HG02885 (cell line): ENCODE measurements at regions not wholly inside any gene's neighbourhood (a gene's known extent, or its start where the extent isn't known, plus 50 kb on each side); places are given as distances from the start of the nearest gene placed in this dataset.

ENCODE experiments used
- ATAC-seq: cut with Tn5 transposase; IDR thresholded peaks from one replicate; pipeline ENCODE4 v1.9.1; 2021; ENCODE audit warnings: mild to moderate bottlenecking; ENCODE audit not compliant: unreplicated experiment, poor library complexity

DNA sequence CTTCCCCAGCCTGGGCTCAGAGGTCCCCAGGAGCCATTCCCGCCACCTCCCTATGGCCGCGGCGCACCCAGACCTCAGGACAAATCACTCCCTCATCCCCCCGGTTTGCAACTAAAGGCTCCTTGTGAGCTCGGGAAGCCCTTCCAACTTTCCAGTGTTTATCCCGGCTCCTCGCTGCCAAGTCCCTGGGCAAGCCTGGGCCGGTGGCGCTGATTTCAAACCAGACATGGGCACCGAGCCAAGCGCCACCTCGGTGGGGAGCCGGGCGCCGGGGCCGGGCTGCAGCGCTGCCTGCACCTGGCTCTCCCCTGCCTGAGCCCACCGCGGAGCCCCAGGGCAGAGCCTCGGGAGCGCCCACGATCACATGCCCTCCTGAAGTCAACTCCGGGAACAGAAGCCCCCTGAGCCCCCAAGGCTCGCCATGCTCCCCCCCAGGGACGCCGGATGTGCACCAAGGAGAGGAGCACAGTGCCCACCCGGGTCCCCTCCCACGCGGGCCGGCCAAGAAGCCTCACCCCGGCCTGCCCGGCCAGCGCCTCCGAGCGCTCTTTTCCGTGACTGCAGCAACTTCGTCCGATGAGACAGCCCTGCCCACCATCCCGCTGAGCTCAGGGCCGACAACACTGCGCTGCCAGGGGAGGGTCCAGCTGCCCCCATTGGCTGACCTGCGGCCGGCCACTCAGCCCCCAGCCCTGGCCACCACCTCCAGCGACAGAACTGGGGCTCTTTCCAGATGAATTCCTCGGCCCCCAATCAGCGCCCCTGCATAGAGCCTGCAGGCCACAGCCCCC, 50.0 kb downstream of the NCOR2 start:
- no peak for ATAC-seq

DNA sequence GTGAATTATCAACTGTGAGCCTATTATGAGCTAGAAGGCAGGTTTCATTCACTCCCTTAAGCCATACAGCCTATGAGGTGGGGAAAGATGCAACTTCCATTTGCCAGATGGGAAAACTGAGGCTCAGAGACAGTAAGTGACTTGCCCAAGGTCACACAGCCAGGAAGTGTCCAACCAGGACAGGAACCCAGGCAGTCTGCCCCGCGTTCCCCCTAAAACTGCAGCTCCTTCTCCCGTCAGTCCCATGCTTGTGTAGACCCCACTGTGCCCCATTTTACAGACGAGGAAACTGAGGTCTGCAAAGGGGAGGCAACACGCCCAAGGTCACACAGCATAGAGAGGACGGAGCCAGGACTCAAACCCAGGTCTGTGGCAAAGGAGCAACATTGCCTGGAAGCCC, 50.6 kb downstream of the NCOR2 start:
- no peak for ATAC-seq

DNA sequence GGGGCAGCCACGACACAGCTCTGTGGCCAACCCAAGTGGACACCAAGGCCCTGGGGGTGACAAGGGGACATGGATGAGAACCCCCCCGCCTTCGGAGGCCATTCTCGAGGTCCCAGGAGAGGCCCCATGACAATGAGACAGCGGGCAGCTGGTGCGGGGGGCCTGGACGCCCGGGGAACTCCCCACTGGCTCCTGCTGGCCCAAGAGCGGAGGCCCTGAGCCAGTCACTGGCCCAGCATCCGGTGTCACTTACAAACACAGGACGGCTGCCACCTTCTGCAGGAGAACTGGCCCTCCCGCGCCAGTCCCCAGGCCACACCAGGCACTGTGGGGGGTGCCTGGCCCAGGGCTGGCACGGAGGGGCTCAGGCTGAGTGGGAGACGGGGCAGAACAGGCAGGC, 51.4 kb downstream of the NCOR2 start:
- no peak for ATAC-seq

DNA sequence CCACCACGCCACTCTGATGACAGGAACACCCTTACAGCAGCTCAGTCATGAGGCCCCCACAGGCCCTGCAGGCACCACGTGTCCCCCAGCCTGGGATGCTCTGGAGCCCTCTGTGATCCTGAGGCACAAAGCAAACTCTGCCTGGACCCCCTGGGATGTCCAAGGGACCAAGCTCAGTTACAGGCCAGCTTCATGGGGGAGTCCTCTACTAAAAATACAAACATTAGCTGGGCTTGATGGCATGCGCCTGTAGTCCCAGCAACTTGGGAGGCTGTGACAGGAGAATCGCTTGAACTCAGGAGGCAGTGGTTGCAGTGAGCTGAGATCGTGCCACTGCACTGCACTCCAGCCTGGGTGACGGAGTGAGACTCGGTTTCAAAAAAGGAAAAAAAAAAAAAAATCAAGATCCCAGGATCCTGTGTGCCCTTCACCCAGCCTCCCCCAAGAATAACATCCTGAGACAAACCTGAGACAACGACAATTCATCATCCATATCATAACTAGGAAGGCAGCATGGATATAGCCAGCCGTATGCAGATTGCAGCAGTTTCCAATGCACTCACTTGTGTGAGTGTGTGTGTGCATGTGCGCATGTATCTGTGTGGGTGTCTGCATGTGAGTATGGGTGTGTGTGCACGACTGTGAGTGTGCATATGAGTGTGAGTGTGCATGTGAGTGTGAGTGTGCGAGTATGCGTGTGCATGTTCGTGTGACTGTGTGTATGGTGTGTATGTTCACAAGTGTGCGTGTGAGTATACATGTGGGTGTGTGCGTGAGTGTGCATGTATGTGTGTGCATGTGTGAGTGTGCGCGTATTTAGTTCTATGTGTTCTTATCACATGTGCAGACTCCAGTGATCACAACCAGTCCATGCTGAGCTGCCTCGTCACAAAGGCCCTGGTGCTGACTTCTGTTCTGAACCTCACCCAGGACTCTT, 52.1 kb downstream of the NCOR2 start:
- no peak for ATAC-seq

DNA sequence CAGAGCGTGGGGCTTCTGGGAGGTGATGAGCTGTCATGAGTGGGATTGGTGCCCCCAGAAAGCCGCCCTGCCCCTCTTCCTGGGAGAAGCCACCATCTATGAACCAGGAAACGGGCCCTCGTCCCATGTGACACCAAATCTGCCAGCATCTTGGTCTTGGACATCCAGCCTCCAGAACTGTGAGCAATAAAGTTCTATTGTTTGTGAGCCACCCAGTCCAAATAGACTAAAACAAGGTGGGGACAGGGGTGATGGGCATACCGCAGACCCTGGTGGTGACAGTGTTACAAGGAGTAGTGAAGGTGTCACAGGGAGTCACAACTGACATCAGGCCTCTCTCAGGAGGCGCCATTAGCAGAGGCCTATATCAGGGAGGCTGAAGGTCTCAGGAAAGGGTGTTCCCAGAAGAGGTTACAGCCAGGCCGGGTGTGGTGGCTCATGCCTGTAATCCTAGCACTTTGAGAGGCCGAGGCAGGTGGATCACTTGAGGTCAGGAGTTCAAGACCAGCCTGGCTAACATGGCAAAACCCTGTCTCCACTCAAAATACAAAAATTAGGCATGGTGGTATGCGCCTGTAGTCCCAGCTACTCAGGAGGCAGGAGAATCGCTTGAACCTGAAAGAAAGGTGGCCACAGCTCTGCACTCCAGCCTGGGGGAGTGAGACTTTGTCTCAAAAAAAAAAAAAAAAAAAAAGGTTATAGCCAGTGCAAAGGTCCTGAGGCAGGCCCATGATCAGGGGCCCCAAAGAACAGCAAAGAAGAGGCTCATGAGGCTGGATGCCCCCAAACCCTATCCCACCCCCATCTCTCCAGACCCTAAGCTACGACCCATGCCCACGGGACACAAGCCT, 53.0 kb downstream of the NCOR2 start:
- ATAC-seq = no peak

DNA sequence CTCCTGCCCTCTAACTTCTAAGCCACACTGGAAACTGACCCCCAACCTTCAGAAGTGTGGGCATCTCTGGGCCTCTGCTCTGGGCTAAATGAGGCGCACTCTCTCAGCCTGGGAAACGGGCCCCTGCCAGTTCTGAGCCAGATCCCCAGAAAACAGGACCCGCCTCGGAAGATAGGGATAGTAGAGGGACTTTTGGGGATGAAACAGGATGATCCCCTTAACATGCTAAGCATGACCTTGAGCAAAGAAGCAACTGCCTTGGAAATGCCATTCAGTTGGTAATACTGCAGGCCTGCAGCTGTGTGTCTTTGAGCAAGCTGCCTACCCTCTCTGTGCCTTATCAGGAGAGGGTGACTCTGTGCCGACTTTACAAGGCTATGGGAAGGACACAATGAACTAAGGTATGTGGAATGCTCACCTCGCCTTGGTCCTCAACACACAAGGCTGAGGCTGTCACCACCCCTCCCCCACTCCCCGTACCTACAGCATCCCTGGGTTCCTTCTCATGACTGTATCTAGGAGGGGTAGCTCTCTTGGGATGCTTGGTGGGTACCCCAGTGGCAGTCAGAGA, 54.0 kb downstream of the NCOR2 start:
- ATAC-seq = no peak

DNA sequence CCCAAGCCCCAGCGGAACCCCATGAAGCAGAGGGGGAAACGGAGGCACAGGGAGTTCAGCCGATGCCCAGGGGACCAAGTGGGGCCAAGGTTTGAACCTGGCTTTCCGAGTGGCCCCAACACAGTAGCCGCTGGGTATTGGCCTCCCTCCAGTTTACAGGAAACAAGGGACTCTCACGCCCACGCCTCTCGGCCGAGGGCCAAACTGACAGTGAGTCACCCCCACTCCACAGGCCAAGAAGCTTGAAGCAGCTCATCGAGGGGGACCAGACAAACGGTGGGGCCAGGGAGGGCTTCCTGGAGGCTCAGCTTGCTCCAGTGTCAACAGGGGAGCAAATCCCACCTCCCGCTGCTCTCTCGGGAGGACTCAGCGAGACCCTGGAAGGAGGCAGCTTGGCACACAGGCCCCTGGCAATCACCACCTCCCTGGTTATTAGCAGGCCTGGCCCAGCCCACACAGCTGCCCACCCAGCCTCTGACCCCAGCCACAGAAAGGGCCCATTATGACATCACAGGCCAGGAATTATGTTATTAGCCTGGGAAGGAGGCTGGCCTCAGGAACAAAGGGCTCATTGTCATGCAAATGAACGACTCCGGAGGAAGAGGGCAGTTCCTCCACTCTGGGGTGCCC, 54.6 kb downstream of the NCOR2 start:
- no peak for ATAC-seq

DNA sequence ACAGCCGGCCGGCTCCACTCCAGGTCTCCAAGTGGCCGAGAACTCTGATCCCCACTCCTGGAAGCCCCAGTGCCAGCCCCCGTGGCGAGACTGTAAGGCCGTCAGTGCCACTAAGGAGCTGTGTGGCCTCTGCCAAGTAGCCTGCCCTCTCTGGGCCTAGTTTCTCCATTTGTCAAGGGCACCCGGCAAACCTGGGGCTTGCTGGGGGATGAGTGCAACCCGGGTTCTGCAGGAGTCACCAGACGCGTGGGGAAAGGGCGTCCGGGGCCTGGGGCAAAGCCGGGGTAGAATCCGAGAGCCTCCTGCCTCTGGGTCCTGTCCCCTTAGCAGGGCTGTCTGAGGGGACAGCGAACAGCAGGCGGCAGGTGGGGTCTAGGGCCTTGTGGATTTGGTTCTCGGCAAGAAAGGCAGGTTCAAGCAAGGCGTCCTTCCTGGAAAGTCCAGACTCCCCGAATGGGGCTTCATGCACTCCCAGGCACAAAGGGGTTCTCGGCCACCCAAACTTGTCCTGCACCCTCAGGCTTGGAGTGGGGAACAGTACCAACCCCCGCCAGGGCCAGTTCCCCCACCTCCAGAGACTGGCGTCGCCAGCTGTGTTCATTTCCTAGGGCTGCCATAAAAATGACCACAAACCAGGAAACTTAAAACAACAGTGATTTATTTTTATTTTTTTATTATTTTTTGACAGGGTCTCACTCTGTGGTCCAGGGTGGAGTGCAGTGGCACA, 56.0 kb downstream of the NCOR2 start:
- ATAC-seq = no peak

DNA sequence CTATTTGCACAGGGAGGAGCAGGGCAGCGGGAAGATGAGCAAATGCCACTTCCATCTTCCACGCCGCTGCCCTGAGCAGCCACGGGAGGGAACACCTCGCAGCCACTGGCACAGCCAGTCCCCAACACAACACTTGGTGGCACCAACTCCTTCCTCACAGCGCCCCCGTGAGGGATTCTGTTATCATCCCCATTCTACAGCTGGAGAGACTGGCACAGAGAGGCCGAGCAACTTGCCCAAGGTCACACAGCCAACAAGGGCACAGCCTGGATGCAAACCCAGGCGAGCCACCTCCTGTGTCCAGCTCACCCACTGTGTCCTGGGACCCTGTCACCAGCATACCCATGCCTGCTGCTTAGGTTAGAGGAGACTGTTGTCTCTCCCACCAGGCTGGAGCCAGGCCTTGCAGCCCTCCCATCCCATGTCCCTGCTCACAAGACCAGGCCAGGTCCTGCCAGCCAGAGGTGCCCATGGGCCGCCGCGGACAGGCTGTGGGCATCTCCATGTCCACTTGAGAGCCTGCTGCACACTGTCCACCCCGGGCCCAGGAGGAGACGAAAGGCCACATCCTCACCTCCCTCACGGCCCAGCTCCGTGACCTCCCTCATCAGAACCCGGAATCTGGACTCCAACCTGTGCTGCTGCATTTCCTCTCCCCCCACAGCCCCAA, 57.0 kb downstream of the NCOR2 start:
- ATAC-seq = no peak

DNA sequence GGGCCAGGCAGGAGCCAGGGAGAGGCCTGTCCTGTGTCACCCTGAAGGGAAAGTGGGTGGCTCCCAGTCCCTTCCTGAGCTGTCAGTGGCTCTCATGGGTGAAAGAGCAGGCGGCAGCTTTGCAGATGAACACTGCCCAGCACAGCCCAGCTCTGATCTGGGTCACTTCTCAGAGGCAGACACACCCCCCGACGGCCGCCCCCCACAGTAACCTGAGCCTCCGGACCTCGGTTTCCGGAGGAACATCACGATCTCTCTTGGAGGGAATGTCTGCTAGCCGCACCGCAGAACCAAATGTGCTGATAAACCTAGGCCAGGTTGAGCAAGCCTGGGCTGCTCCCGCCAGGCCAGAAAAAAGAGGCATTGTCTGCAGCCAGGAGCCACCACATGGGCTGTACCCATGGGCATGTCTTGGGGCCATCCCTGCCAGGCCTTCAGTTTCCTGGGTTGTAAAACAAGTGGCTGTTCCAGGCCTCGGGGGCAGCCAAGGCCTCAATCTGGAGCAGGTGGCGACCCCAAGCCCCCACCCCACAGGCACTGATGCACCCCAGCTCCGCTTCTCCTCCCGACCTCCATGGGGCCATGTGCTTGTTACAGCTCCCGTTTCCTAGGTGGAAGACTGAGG, 57.6 kb downstream of the NCOR2 start:
- ATAC-seq = no peak

DNA sequence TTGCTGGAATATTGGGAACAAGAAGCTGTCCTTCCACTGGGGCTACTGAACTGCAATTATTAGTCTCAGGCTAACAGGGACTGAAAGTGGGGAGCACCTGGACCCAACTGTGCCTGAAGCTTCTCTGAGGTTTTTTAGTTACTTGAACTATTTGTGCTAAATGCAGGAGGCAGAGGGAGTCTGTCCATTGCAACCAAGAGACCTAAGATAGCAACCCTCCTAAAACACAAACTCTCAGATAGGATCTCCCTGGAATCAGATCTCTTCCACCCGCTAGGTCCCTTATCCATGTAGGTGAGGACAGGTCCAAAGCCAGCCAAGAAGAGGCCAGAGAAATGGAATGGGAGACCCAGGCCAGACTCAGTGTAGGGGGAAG, 58.1 kb downstream of the NCOR2 start:
- no peak for ATAC-seq

DNA sequence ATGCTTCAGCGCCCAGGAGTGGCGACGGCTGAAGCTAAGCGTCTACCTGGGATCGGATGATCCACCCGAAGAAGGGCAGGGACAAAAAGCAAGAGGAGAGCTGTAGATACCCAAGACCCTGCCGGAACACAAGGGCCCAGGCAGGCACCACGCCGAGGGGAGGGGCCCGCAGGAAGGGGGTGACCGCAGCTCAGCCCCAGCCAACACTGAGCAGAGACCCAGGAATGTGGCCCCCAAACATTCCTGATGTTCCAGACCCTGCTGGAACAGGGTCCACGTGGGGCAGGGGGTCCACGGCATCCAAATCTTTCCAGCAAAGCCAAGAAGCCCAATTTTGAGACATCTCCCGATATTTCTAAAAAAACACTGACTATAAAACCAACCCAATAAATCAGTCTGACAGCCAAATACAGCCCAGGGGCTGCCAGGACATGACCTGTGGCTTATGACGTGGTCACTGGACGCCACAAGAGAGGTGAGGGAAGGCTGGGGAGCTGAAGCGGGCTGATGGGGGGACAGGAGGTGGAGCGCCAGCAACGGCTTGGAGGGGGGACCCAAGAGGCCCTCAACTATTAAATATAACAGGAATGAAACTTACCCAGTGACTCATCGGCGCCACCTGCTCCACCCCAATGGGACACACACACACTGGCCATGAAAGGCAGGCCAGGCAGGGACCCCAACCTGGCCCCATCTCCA, 58.9 kb downstream of the NCOR2 start:
- no peak for ATAC-seq

DNA sequence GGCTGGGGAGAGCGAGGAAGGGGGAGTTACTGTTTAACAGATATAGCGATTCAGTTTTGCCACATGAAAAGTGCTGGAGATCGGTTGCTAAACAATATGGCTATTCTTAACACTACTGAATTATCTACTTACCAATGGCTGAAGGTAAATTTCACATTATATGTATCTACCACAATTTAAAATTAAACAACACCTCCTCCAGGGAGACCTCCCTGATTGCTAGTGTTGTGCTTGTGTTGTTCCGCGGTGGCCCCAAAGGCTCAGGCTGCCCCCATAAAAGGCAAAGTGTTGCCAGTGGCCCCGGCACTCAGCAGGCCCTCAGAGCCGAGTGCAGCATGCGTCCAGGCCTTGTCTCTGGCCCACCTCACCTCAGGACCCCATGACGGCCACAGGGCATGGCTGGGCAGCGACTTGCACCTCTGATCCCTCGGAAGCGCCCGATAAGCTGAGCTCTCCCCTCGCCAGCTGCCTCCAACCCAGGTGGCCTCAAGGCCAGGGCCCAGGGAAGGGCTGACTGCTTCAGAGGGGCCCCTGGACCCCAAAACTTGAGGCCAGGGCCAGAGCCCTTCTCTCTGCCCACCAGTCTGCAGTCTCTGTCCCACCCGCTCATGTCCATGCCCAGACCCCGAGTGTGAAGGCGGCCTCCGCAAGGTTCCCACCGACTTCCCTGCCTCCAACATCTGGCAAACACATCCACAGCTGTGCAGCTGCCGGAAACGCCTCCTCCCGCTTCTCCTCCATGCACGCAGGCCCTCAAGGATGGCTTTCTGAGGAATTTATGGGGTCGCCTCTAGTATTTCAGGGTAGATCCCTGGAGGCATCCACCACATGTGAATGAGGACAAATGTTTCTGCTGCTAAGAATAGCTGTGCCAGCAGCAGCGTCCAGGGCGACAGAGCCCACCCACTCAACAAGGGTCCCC, 60.0 kb downstream of the NCOR2 start:
- no peak for ATAC-seq

DNA sequence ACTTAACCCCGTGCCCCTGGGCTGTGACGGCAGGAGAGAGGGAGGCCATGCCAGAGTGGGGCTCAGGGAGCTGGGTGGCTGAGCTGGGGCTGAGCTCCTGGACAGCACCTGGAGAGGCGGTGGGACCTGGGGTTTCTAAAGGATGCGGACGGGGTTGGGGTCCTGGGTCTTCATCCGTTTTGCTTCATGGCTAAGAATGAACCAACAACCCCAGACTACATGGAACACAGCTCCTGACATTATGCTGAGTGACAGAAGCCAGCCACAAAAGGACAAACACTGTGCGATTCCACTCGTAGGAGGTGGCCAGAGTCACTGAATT, 60.6 kb downstream of the NCOR2 start:
- ATAC-seq = no peak

DNA sequence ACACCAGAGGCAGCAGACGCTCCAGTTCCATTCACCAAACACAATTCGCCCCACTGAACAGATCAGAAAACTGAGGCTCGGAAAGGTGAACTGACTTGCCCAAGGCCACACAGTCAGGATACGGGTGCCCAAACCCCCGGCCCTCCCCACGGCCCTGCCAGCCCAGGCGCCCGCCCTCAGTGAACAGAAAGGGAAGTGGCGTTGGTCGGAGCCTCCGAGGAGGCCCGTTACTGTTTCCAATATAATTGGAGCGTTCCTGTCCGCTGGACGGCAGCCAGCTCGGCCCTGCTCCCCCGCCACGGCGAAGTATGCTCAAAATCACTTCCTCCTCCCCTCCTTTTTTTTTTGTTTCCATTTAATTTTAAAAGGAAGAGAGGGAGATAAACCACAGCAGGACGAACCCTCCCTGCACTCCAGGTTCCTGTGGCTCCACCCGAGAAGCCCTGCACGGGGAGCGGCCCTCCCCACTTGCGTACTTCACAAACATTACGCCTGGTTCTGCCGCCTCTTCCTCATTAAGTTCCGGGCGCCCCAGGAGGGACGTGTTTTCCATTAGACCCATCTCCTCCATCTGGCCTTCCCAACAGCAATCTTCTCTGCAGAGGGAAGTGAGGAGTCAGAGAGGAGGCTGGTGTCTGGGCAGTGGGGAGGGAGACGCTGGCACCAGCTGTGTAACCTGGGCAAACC, 61.1 kb downstream of the NCOR2 start:
- no peak for ATAC-seq
